ENCODE measurements at regions not wholly inside any gene's neighbourhood (a gene's known extent, or its start where the extent isn't known, plus 50 kb on each side); places are given as distances from the start of the nearest gene placed in this dataset.
"Not testable (repeated sequence)": the region's sequence is repeated elsewhere in the genome, so short reads cannot be mapped to it uniquely, and the experiment has no call there.

DNA sequence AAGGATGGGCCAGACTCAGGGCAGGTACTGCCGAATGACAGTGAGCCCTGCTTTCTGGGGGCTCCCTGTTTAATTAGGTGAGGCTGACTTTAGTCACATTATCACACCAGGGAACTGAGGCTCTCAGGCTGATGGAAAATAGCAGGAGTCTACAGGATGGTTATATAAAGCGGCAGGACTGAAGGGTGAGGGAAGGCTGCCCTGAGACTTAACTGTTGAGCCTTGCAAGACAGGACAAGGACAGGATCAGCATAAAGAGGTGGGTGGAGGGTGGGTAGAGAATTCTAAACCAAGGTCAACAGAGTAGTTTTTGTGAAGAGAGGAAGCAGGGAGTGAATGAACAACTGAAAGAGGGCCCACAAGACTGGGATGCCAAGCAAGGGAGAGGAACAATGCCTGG is 330.1 kb downstream of the SPATA31A6 start:
- TF ChIP-seq CTCF (IDR thresholded peaks at IDR 0.05); ZFX (IDR thresholded peaks at IDR 0.05; ENCODE audit: borderline replicate concordance): not testable (repeated sequence)

All from 22Rv1 (cell line).